GM13976 (cell line): ENCODE measurements at regions not wholly inside any gene's neighbourhood (a gene's known extent, or its start where the extent isn't known, plus 50 kb on each side); places are given as distances from the start of the nearest gene placed in this dataset.

ENCODE experiments used
- DNase-seq: peaks from one replicate; pipeline ENCODE4 v3.0.0; 2012; ENCODE audit warnings: low spot score
- CTCF ChIP-seq: IDR thresholded peaks from 2 replicates; pipeline ENCODE4 v1.5.1; 2012; ENCODE audit warnings: borderline replicate concordance, mild to moderate bottlenecking; ENCODE audit not compliant: insufficient read depth; ENCODE audit errors: extremely low read depth, missing control alignments, control extremely low read depth
- in situ Hi-C: fragments of 300-500 bp; cut with MboI; formaldehyde crosslinking; loops from one replicate; pipeline ENCODE4 v1.12.0; 2022; ENCODE audit warnings: low sequenced_read_pairs, mixed read lengths, inconsistent platforms; ENCODE audit not compliant: unreplicated experiment

- no peak for DNase-seq
- in situ Hi-C loops: no loop called here
- TF ChIP-seq CTCF: no peak
Measured at GRCh38 chr6:147752689-147753403, 244.4 kb downstream of the SAMD5 start.

GRCh38 chr6:147755999-147756398 is 247.5 kb downstream of the SAMD5 start:
- DNase-seq: no peak
- in situ Hi-C loops: no loop called here
- TF ChIP-seq CTCF: no peak

GRCh38 chr6:147756891-147757290 is 248.4 kb downstream of the SAMD5 start:
- in situ Hi-C loops: no loop called here
- no peak for TF ChIP-seq CTCF
- DNase-seq: no peak

GRCh38 chr6:147757291-147757690 is 248.8 kb downstream of the SAMD5 start:
- no peak for TF ChIP-seq CTCF

GRCh38 chr6:147758303-147758702 is 249.8 kb downstream of the SAMD5 start:
- no peak for DNase-seq
- in situ Hi-C loops: no loop called here
- TF ChIP-seq CTCF: no peak

More at GRCh38 chr6:147757291-147757690, 248.8 kb downstream of the SAMD5 start:
- in situ Hi-C loops: no loop called here
- no peak for DNase-seq

- in situ Hi-C loops: no loop called here
- TF ChIP-seq CTCF: no peak
- DNase-seq: no peak
Measured at GRCh38 chr6:147759093-147759492, 250.6 kb downstream of the SAMD5 start.
